ENCODE measurements at regions not wholly inside any gene's neighbourhood (a gene's known extent, or its start where the extent isn't known, plus 50 kb on each side); places are given as distances from the start of the nearest gene placed in this dataset.

DNA sequence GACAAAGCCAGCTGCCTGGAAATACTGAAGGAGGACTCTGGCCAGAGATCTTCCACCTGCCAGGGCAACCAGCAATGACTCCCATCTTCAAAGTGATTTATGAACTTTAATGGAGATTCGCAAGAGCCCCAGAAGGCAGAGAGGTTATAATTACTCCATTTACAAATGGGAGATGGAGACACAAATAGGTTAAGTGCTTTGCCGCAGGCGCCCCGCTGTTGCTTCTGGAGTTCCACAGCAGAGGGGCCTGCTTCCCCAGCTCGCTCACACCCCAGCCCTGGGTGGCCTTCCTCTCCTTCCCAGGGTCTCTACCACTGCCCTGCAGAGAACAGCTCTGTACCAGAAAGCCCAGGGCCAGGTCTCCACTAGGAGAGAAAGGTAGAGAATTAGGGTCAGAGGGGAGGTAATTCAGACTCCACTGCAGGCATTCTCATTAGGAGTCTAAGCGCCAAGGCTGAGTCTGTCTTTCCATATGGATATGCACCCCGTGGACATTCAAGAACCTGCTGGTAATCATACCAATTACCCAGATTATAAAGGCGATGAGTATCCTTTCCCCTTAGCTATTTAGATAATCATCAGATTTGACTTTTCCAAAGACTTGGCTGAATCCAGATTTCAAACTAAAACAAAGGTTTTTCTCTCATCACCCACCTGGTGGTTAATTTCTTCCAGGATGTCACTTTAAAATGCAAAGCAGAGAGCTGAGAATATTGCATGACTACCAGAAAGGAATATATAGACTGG lies 157.6 kb upstream of the TUT7 start:
- FAIRE-seq (no peak), DNase-seq (ENCODE audit: insufficient read length) (no peak)
- TF ChIP-seq POLR2A (IDR thresholded peaks at IDR 0.05; ENCODE audit: low read depth, low read length) = no peak
- TF ChIP-seq TAF1 (IDR thresholded peaks at IDR 0.05; ENCODE audit: borderline replicate concordance, low read depth, low read length) = no peak
- no peak for TF ChIP-seq POLR2AphosphoS5 (IDR thresholded peaks at IDR 0.05; ENCODE audit: low read depth, low read length)

DNA sequence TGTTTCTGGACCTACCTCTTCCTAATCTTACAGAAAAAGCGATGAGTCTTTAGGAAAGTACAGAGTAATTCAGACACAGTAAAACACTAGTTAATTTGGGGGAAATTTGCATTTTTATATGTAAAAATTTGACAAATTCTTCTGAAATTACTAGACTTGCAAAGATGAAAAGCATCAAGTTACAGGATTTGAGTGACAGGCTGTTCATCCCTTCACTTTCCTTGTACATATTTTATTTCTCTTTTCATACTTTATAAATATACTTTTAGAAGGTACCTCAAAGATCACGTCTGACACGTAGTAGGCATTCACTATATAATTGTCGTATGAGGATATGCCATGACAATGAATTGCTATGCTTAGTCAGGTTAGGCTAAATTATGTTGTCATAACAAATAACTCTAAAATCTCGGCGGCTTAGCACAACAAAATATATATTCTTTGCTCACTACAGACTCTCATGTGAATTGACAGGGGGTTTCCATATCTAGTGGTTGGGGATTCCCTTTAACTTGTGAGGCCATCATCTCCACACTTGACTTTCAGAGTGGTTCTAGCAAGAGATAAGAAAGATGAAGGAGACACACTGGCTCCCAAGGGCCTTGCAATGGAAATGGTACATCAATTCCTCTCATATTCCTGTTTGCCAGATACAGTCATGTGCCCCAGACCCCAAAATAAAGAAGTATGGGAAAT lies 154.1 kb upstream of the TUT7 start:
- FAIRE-seq (peak; percentile 61), DNase-seq (ENCODE audit: insufficient read length) (no peak)
- TF ChIP-seq POLR2A (IDR thresholded peaks at IDR 0.05; ENCODE audit: low read depth, low read length) (no peak), TAF1 (IDR thresholded peaks at IDR 0.05; ENCODE audit: borderline replicate concordance, low read depth, low read length) (no peak), POLR2AphosphoS5 (IDR thresholded peaks at IDR 0.05; ENCODE audit: low read depth, low read length) (no peak)

DNA sequence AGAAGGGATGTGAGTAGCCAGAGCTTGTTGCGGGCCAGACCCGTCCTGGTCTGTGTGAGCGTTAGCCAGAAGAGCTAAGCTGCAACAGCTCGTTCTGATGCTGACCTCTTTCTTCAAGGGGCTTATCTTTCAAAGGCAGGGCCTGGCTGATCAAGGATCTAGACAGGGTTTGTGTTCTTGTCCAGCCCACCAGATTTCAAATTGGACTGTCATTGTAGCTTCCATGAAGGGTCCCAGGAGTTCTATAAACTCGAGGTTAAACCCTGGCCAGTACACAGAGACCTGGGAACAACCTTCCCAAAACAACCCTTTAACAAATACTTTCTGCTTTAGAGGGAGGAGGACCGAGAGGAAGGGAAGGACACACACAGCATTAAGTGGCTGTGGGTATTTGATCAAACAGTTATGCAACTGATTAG lies 153.0 kb upstream of the TUT7 start:
- TF ChIP-seq POLR2A (IDR thresholded peaks at IDR 0.05; ENCODE audit: low read depth, low read length) = no peak
- TF ChIP-seq POLR2AphosphoS5 (IDR thresholded peaks at IDR 0.05; ENCODE audit: low read depth, low read length) = no peak
- TF ChIP-seq TAF1 (IDR thresholded peaks at IDR 0.05; ENCODE audit: borderline replicate concordance, low read depth, low read length) = no peak
- no peak for DNase-seq (ENCODE audit: insufficient read length)
- no peak for FAIRE-seq

DNA sequence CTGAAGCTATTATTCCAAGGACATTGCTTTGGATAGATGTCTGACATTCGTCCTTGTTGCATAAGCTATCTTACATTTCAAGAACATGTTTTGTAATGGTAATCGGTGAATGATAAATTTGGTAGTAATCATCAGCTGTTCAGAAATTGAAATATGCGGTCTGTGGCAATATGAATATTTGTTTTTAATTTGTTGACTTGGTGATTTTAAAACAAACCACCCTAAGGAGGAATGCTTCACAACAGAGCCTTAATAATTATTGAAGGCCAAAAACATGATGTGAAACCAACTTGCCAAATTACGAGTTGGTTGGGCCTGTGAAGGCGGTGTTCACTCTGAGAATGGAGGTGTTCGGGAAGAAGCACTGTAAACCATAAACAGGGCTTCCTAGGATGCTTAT lies 149.7 kb upstream of the TUT7 start:
- FAIRE-seq (no peak), DNase-seq (ENCODE audit: insufficient read length) (no peak)
- TF ChIP-seq TAF1 (IDR thresholded peaks at IDR 0.05; ENCODE audit: borderline replicate concordance, low read depth, low read length) (no peak), POLR2AphosphoS5 (IDR thresholded peaks at IDR 0.05; ENCODE audit: low read depth, low read length) (no peak), POLR2A (IDR thresholded peaks at IDR 0.05; ENCODE audit: low read depth, low read length) (no peak)

DNA sequence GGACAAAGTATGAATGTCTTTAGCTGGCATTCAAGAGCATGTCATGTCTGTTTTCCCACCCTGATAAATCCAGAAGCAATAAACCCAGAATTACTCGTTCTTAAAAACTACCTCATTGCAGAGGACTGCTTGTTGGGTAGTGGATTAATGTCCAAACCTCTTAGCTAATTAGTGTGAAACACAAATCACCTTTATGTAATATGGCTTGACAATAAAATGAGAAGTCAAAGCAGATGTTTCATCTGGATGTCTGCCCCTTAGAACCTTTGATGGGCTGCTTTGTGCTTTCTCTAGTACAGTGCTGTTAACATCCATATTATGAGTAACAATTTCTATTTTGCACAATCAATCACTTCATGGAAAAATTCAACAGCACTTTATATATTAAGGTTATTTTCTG lies 149.1 kb upstream of the TUT7 start:
- FAIRE-seq (no peak), DNase-seq (ENCODE audit: insufficient read length) (no peak)
- no peak for TF ChIP-seq POLR2A (IDR thresholded peaks at IDR 0.05; ENCODE audit: low read depth, low read length)
- TF ChIP-seq POLR2AphosphoS5 (IDR thresholded peaks at IDR 0.05; ENCODE audit: low read depth, low read length) = no peak
- no peak for TF ChIP-seq TAF1 (IDR thresholded peaks at IDR 0.05; ENCODE audit: borderline replicate concordance, low read depth, low read length)

DNA sequence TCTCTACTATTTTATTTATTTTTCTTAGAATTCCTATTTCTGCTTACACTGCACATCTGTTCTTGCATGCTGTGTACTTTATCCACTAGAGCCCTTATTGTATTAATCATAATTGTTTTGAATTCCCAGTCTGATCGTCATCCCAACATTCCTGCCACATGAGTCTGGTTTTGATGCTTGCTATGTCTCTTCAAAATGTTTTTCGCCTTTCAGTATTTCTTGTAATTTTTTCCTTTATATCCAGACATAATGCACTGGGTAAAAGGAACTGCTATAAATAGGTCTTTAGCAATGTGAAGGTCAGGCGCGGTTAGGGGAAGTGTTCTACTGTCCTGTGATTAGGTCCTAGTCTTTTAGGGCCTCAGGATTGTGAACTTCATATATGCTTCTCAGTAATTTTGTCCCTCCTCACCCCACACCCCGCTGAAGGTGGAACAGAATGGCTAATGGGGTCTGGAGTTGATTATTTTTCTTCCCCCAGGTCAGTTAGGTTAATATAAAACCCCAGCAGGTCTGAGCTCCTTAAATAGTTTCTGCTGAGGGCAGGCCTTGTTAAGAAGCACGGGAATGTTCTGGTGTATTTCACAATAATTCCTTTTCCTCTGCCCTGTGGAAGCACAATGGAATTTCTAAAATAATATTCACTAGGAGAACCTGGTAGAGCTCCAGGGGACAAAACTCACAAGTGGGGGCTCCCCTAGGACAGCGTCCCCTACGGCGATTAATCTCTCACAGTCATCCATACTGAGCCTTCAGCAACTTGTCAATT lies 146.6 kb upstream of the TUT7 start:
- no peak for FAIRE-seq
- TF ChIP-seq POLR2A (IDR thresholded peaks at IDR 0.05; ENCODE audit: low read depth, low read length) (no peak), TAF1 (IDR thresholded peaks at IDR 0.05; ENCODE audit: borderline replicate concordance, low read depth, low read length) (no peak), POLR2AphosphoS5 (IDR thresholded peaks at IDR 0.05; ENCODE audit: low read depth, low read length) (no peak)

DNA sequence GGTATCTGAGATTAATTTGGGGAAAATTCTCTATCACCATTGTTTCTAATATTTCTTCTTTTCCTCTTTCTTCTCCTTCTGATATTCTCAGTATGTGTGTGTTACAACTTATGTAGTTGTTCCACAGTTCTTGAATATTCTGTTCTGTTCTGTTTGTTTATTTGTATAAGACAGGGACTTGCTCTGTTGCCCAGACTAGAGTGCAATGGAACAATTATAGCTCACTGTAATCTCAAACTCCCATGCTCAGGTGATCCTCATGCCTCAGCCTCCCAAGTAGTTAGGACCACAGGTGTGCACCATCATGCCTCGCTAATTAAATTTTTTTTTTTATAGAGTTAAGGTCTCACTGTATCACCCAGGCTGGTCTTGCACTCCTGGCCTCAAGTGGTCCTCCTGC lies 145.8 kb upstream of the TUT7 start:
- TF ChIP-seq POLR2A (IDR thresholded peaks at IDR 0.05; ENCODE audit: low read depth, low read length) (no peak), TAF1 (IDR thresholded peaks at IDR 0.05; ENCODE audit: borderline replicate concordance, low read depth, low read length) (no peak), POLR2AphosphoS5 (IDR thresholded peaks at IDR 0.05; ENCODE audit: low read depth, low read length) (no peak)
- FAIRE-seq = no peak
- DNase-seq (ENCODE audit: insufficient read length) = no peak

More for the DNA sequence above, 146.6 kb upstream of the TUT7 start:
- no peak for DNase-seq (ENCODE audit: insufficient read length)

DNA sequence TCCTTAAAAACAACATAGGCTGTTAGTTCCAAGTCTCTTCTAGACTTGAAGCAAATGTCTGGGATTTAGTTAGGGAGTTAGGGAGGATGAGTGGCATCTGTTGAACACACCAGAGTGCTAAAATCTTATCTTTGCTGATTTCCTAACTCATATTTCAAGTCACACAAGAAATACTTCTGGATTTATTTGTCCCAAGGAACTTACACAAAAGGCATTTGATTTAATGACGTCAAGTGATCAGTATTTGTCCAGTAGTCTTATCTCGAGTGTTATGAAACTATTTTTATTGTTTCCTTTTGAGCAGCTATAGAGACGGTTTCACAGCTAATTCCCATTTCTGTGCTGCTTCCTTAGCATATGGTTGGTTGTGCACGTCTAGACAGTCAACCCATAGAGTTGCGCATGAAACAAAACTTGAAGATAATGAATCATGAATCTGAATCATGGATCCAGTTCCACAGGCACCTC lies 140.5 kb upstream of the TUT7 start:
- no peak for DNase-seq (ENCODE audit: insufficient read length)
- TF ChIP-seq POLR2A (IDR thresholded peaks at IDR 0.05; ENCODE audit: low read depth, low read length) = no peak
- TF ChIP-seq TAF1 (IDR thresholded peaks at IDR 0.05; ENCODE audit: borderline replicate concordance, low read depth, low read length) = no peak
- no peak for TF ChIP-seq POLR2AphosphoS5 (IDR thresholded peaks at IDR 0.05; ENCODE audit: low read depth, low read length)
- no peak for FAIRE-seq

DNA sequence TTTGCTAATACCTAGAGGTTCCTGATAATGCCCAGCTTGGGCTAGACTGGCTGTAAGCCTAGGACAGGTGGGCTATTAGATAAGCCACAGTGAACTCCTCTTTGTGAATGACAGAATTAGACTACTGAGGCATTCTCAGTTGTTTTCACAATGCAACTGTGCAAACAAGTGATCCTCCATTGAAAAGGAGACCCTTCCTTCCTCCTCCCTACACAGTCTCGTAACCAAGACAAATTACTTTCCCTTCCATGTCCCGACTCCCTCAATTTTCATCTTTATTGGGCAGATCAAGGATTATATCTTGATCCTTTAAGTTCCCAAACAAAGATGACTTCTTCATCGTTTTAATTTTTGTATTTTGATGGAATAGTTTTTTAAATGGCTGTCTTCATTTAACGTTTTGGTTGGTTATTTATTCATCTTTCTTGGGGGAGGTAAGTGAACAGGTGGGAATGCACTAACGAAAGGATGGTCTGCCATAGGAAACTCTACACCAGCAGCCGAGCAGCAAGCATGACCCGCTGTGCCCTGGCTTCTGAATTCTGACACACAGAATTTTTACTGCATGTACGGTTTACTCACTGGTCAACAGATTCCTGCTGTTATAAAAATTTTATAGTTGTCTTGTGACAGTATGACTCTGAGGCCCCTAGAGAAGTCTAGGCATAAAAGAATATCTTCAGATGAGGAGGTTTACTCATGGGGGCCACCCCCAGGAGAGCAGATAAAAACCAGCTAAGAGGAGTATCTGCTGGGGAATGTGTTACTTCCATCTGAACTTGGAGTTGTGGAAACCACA lies 137.5 kb upstream of the TUT7 start:
- TF ChIP-seq POLR2A (IDR thresholded peaks at IDR 0.05; ENCODE audit: low read depth, low read length) = no peak
- DNase-seq (ENCODE audit: insufficient read length) = no peak
- FAIRE-seq = no peak

DNA sequence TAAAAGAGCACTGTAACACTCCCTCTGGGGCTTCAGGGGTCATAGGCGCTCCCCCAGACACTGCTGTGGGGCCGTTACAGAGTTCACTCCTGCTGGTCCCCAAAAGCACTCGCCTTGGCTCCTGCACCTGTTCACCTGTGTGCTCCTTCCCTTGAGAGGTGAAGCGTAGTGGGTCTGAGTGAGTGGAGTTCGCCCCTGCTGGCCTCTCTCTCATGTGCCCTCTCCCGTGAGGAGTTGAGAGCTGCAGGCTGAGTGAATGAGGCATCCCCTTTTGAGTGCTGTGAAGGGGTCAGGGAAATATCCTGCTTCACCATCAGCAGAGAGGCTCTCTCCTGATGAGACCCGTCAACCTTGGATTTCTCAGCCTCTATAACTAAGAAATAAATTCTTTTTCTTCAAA lies 134.6 kb upstream of the TUT7 start:
- FAIRE-seq (no peak), DNase-seq (ENCODE audit: insufficient read length) (no peak)
- TF ChIP-seq POLR2A (IDR thresholded peaks at IDR 0.05; ENCODE audit: low read depth, low read length) (no peak), POLR2AphosphoS5 (IDR thresholded peaks at IDR 0.05; ENCODE audit: low read depth, low read length) (no peak), TAF1 (IDR thresholded peaks at IDR 0.05; ENCODE audit: borderline replicate concordance, low read depth, low read length) (no peak)

DNA sequence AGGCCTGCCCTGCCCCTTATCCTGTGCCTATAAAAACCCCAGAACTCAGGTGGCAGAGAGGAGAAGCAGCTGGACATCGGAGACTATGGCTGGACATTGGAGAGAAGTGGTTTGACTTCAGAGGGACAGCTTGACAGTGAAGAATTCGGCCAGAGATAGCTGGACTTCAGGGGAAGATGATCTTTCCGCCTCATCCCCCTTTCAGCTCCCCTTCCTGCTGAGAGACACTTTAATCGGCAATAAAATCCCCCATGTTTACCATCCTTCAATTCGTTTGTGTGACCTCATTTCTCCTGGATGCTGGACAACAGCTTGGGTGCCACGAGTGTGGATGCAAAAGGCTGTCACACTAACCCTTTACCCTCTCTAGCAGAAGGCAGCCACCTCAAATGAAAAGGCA lies 134.1 kb upstream of the TUT7 start:
- FAIRE-seq (no peak), DNase-seq (ENCODE audit: insufficient read length) (no peak)
- TF ChIP-seq POLR2AphosphoS5 (IDR thresholded peaks at IDR 0.05; ENCODE audit: low read depth, low read length) (no peak), TAF1 (IDR thresholded peaks at IDR 0.05; ENCODE audit: borderline replicate concordance, low read depth, low read length) (no peak), POLR2A (IDR thresholded peaks at IDR 0.05; ENCODE audit: low read depth, low read length) (no peak)

Data from GM12892 (cell line).